Upper lobe of left lung (tissue), 4 donors: ENCODE measurements at regions not wholly inside any gene's neighbourhood (a gene's known extent, or its start where the extent isn't known, plus 50 kb on each side); places are given as distances from the start of the nearest gene placed in this dataset.

ENCODE experiments used
- POLR2A ChIP-seq, 4 donors: fragments of 450-650 bp; IDR thresholded peaks; one replicate each; pipeline ENCODE4 v1.5.1; 2016 to 2017; ENCODE audit warnings: antibody characterized with exemption in 4 of 4, mild to moderate bottlenecking in 2 of 4
- TF ChIP-seq, protein P1 (sequence below), 6 experiments: fragments of 450-650 bp in 4 of 6; fragments of 200-600 bp in 2 of 6; sonication (generic) in 2 of 6; IDR thresholded peaks; one replicate each; pipeline ENCODE4 v1.5.1; 2016 to 2019; ENCODE audit warnings: antibody characterized with exemption in 6 of 6

DNA sequence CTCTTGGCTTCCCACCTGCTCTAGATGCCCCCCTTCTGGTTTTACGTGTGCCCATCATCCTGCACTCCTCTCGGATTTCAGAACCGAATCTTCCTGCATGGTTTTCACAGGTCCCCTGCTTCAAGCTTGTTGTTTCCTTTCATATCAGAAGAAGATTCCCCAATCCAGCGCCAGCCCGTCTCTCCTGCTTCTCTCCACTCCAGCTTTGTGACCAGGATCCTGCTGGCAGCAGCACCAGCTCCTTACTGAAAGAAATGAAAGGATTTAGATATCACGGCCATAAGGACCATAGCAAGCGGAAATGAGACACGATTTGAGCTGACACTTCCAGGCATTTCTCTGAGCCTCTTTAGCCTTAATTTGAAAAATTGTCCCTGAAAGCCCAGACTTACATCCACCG lies 180.3 kb upstream of the UBE3A start:
- TF ChIP-seq, protein P1, sequence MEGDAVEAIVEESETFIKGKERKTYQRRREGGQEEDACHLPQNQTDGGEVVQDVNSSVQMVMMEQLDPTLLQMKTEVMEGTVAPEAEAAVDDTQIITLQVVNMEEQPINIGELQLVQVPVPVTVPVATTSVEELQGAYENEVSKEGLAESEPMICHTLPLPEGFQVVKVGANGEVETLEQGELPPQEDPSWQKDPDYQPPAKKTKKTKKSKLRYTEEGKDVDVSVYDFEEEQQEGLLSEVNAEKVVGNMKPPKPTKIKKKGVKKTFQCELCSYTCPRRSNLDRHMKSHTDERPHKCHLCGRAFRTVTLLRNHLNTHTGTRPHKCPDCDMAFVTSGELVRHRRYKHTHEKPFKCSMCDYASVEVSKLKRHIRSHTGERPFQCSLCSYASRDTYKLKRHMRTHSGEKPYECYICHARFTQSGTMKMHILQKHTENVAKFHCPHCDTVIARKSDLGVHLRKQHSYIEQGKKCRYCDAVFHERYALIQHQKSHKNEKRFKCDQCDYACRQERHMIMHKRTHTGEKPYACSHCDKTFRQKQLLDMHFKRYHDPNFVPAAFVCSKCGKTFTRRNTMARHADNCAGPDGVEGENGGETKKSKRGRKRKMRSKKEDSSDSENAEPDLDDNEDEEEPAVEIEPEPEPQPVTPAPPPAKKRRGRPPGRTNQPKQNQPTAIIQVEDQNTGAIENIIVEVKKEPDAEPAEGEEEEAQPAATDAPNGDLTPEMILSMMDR (IDR thresholded peaks at IDR 0.05): no peak
- no peak for TF ChIP-seq POLR2A (IDR thresholded peaks at IDR 0.05)
